AG04449 (cell line): ENCODE measurements at regions not wholly inside any gene's neighbourhood (a gene's known extent, or its start where the extent isn't known, plus 50 kb on each side); places are given as distances from the start of the nearest gene placed in this dataset.

ENCODE experiments used
- CTCF ChIA-PET: fragments of 350-600 bp; formaldehyde crosslinking; extraction: SDS; loops from one replicate; lab custom pipeline; 2021; ENCODE audit warnings: antibody characterized with exemption; lab: Yijun Ruan, JAX
- POLR2A ChIA-PET: fragments of 400-600, 350-600 bp; formaldehyde crosslinking; extraction: SDS; loops from one replicate; lab custom pipeline; 2020; ENCODE audit warnings: antibody characterized with exemption, inconsistent platforms; lab: Yijun Ruan, JAX
- DNase-seq: peaks from one replicate; pipeline ENCODE4 v3.0.0-alpha.2; 2010; ENCODE audit warnings: low read depth, low spot score
- H3K4me3 ChIP-seq: 2 replicates; pipeline ENCODE4 v1.5.1; 2011; ENCODE audit warnings: low read depth, mild to moderate bottlenecking, control low read depth, low read length
- CTCF ChIP-seq: IDR thresholded peaks from one replicate; pipeline ENCODE4 v1.5.1; 2011; ENCODE audit warnings: mild to moderate bottlenecking, moderate library complexity, low read length, control low read depth, inconsistent platforms; ENCODE audit not compliant: insufficient read depth; ENCODE audit errors: missing control alignments

GRCh38 chr17:31748881-31749280, 110.2 kb downstream of the COPRS start:
- DNase-seq: no peak
- ChIA-PET CTCF (no interaction called here), POLR2A (no interaction called here)
- no peak for TF ChIP-seq CTCF
- H3K4me3 ChIP-seq: no peak overlapping the region

- no peak for TF ChIP-seq CTCF
- DNase-seq: no peak
- ChIA-PET POLR2A (no interaction called here), CTCF (no interaction called here)
- H3K4me3 ChIP-seq: no peak overlapping the region
These were observed 112.1 kb downstream of the COPRS start for GRCh38 chr17:31746884-31747495.

DNA sequence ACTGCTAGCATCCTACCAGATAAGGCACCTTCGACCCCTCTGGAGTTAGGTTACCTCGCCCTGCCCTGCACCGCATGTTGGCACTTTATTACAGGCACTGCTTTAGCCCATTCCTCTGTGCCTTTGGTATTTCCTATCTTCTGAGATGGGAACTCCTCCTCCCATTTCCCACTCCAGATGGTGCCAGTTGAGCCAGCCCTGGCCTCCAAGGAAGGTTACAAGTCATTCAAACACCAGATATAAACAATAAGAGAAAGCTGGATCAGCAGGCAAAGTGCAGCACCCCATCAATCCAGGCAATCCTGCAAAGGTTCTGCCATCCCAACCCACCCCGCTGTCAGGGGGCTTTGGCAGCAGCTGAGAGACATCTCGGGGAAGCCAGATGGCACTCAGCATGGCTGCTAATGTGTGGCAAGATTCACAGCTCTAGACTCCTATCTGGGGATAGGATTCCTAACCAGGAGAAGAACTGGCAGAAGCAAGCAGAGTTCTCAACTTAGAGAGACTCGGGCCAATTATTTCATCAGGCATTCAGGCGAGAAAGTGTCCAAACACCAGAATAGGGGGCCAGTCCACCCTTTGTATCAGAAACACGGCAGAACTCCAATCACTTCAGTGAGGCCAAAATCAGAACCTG, 113.0 kb downstream of the COPRS start:
- H3K4me3 ChIP-seq: no peak overlapping the region
- POLR2A ChIA-PET: no interaction called here
- CTCF ChIA-PET: no interaction called here
- DNase-seq: no peak
- TF ChIP-seq CTCF: no peak

DNA sequence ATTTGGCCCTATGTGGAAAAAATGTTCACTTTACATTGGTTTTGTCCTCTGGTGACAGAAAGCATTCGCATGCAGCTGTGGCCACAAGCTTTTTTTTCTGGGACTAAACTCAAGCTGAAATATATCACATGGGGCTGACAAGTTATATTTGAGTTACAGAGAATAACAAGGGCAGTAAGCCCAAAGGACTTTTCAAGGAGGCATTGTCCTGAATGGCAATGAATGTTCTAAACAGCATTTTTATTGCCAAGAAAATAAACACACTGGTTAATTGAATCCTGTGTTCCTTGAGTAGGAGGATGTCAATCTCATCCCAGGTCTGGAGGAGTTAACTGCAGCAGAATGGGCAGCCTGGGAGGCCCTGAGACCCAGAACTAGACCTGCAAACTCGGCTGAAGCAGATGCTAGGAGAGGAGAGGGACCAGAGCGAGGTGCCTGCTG, 114.5 kb downstream of the COPRS start:
- no peak for TF ChIP-seq CTCF
- DNase-seq: no peak
- POLR2A ChIA-PET: interaction anchor here (0.8 kb wide), 1 partner anchor 116 kb away, joined by 3 read pairs; no protein-coding TSS in a partner anchor
- no peak overlapping the region for H3K4me3 ChIP-seq
- CTCF ChIA-PET: interaction anchor here (0.5 to 2.2 kb wide), 6 partner anchors 10 to 170 kb away, joined by 3 to 8 read pairs (median 4); no protein-coding TSS in a partner anchor

- no peak for TF ChIP-seq CTCF
- no peak overlapping the region for H3K4me3 ChIP-seq
- DNase-seq: no peak
- POLR2A ChIA-PET: interaction anchor here (0.8 kb wide), 1 partner anchor 115 kb away, joined by 3 read pairs; no protein-coding TSS in a partner anchor
- CTCF ChIA-PET: interaction anchor here (0.5 to 2.2 kb wide), 5 partner anchors 11 to 171 kb away, joined by 3 to 8 read pairs (median 4); no protein-coding TSS in a partner anchor
These were observed 115.2 kb downstream of the COPRS start for GRCh38 chr17:31743797-31744196.

GRCh38 chr17:31741371-31741770, 117.7 kb downstream of the COPRS start:
- ChIA-PET POLR2A (interaction anchor here (0.8 to 1.2 kb wide), 2 partner anchors 45 to 112 kb away, joined by 3 to 4 read pairs; no protein-coding TSS in a partner anchor), CTCF (interaction anchor here (0.8 to 2.8 kb wide), 4 partner anchors 11 to 183 kb away, joined by 3 to 8 read pairs (median 3); no protein-coding TSS in a partner anchor)
- DNase-seq: no peak
- TF ChIP-seq CTCF: no peak
- no peak overlapping the region for H3K4me3 ChIP-seq
